Thymus (tissue), 11 donors: ENCODE measurements at regions not wholly inside any gene's neighbourhood (a gene's known extent, or its start where the extent isn't known, plus 50 kb on each side); places are given as distances from the start of the nearest gene placed in this dataset.

Experiments
- DNase-seq, 9 donors: peaks; one replicate each; pipeline ENCODE4 v3.0.0-alpha.2; 2013; ENCODE audit warnings: low spot score in 9 of 9, low read depth in 6 of 9, missing footprints in 1 of 9
- H3K27ac ChIP-seq, 2 donors: one replicate each; pipeline ENCODE4 v1.5.1; 2013; ENCODE audit warnings: control low read depth in 1 of 2, low read depth in 1 of 2, low read length in 1 of 2, mild to moderate bottlenecking in 1 of 2, moderate library complexity in 1 of 2
- H3K27me3 ChIP-seq, 2 donors: one replicate each; pipeline ENCODE4 v1.5.1; 2013; ENCODE audit warnings: low read length in 1 of 2; ENCODE audit not compliant: control insufficient read depth in 2 of 2, insufficient read depth in 1 of 2
- H3K36me3 ChIP-seq, 2 donors: one replicate each; pipeline ENCODE4 v1.5.1; 2013; ENCODE audit warnings: low read length in 1 of 2, mild to moderate bottlenecking in 1 of 2, moderate library complexity in 1 of 2; ENCODE audit not compliant: control insufficient read depth in 2 of 2, insufficient read depth in 2 of 2
- H3K4me1 ChIP-seq, 2 donors: one replicate each; pipeline ENCODE4 v1.5.1; 2013; ENCODE audit warnings: low read length in 2 of 2; ENCODE audit not compliant: control insufficient read depth in 2 of 2, insufficient read depth in 2 of 2
- H3K4me3 ChIP-seq, 2 donors: one replicate each; pipeline ENCODE4 v1.5.1; 2013; ENCODE audit warnings: low read length in 2 of 2, control low read depth in 1 of 2, mild to moderate bottlenecking in 1 of 2
- H3K9me3 ChIP-seq, 2 donors: one replicate each; pipeline ENCODE4 v1.5.1; 2013; ENCODE audit warnings: low read length in 1 of 2, mild to moderate bottlenecking in 1 of 2; ENCODE audit not compliant: control insufficient read depth in 2 of 2, insufficient read depth in 1 of 2
- WGBS: extraction: QIAGEN DNeasy Blood & Tissue Kit; methylation state at CpG from one replicate; pipeline ENCODE4 v1.1.7; 2013; 5-methylcytosine and 5-hydroxymethylcytosine counted together
- donor health status: healthy.

- no peak overlapping the region for H3K4me3 ChIP-seq
- H3K9me3 ChIP-seq, result no peaks in the 10 kb centered on the region
- H3K27ac ChIP-seq, result no peak overlapping the region
- no peak for DNase-seq
- no peaks in the 10 kb centered on the region for H3K27me3 ChIP-seq
- H3K36me3 ChIP-seq, result no peaks in the 10 kb centered on the region
- H3K4me1 ChIP-seq, result no peaks in the 10 kb centered on the region
These were observed 116.4 kb downstream of the KCNA4 start for GRCh38 chr11:29900382-29900781.

- no peak overlapping the region for H3K27ac ChIP-seq
These were observed 137.3 kb downstream of the KCNA4 start for GRCh38 chr11:29879560-29879959.

GRCh38 chr11:29876192-29876591, 140.6 kb downstream of the KCNA4 start:
- no peaks in the 10 kb centered on the region for H3K27me3 ChIP-seq
- no peak for DNase-seq
- H3K9me3 ChIP-seq, result peaks cover 0 to 2% of the 10 kb centered on the region in 2 donors
- no peaks in the 10 kb centered on the region for H3K36me3 ChIP-seq
- H3K4me3 ChIP-seq, result no peak overlapping the region
- WGBS, result 92% methylated on average over 1 of the region's 1 CpG
- no peak overlapping the region for H3K27ac ChIP-seq
- no peaks in the 10 kb centered on the region for H3K4me1 ChIP-seq

More at GRCh38 chr11:29879560-29879959, 137.3 kb downstream of the KCNA4 start:
- Histone ChIP-seq H3K27me3 (no peaks in the 10 kb centered on the region), H3K9me3 (peaks cover 0 to 2% of the 10 kb centered on the region in 2 donors), H3K36me3 (no peaks in the 10 kb centered on the region), H3K4me3 (no peak overlapping the region), H3K4me1 (no peaks in the 10 kb centered on the region)
- WGBS, result 74% methylated on average over 6 of the region's 6 CpGs
- no peak for DNase-seq

GRCh38 chr11:29847219-29847618, 169.6 kb downstream of the KCNA4 start:
- WGBS, result 95% methylated on average over 1 of the region's 1 CpG
- H3K4me1 ChIP-seq, result no peaks in the 10 kb centered on the region
- H3K9me3 ChIP-seq, result no peaks in the 10 kb centered on the region
- H3K36me3 ChIP-seq, result no peaks in the 10 kb centered on the region
- H3K27me3 ChIP-seq, result no peaks in the 10 kb centered on the region
- no peak for DNase-seq
- H3K27ac ChIP-seq, result no peak overlapping the region
- H3K4me3 ChIP-seq, result no peak overlapping the region

- no peaks in the 10 kb centered on the region for H3K4me1 ChIP-seq
- H3K27me3 ChIP-seq, result no peaks in the 10 kb centered on the region
- DNase-seq, result no peak
- H3K9me3 ChIP-seq, result no peaks in the 10 kb centered on the region
- 75% methylated on average over 3 of the region's 3 CpGs for WGBS
- no peak overlapping the region for H3K4me3 ChIP-seq
- H3K27ac ChIP-seq, result no peak overlapping the region
- no peaks in the 10 kb centered on the region for H3K36me3 ChIP-seq
These were observed 172.0 kb downstream of the KCNA4 start for GRCh38 chr11:29844701-29845379.

- WGBS, result 88% methylated on average over 3 of the region's 3 CpGs
- Histone ChIP-seq H3K4me1 (no peaks in the 10 kb centered on the region), H3K27ac (no peak overlapping the region), H3K36me3 (no peaks in the 10 kb centered on the region), H3K27me3 (no peaks in the 10 kb centered on the region), H3K9me3 (no peaks in the 10 kb centered on the region), H3K4me3 (no peak overlapping the region)
- no peak for DNase-seq
These were observed 172.8 kb downstream of the KCNA4 start for GRCh38 chr11:29844031-29844430.

GRCh38 chr11:29842061-29842460, 174.8 kb downstream of the KCNA4 start:
- Histone ChIP-seq H3K27me3 (no peaks in the 10 kb centered on the region), H3K36me3 (no peaks in the 10 kb centered on the region), H3K4me3 (no peak overlapping the region), H3K9me3 (no peaks in the 10 kb centered on the region), H3K4me1 (no peaks in the 10 kb centered on the region), H3K27ac (no peak overlapping the region)
- 85% methylated on average over 3 of the region's 3 CpGs for WGBS
- DNase-seq, result no peak

GRCh38 chr11:29826878-29827277, 190.0 kb downstream of the KCNA4 start:
- H3K9me3 ChIP-seq, result peaks cover 0 to 3% of the 10 kb centered on the region in 2 donors
- H3K27ac ChIP-seq, result no peak overlapping the region
- H3K4me3 ChIP-seq, result no peak overlapping the region
- no peak for DNase-seq
- no peaks in the 10 kb centered on the region for H3K4me1 ChIP-seq
- no peaks in the 10 kb centered on the region for H3K27me3 ChIP-seq
- H3K36me3 ChIP-seq, result no peaks in the 10 kb centered on the region
- 93% methylated on average over 2 of the region's 2 CpGs for WGBS

- DNase-seq, result no peak
- 82% methylated on average over 2 of the region's 2 CpGs for WGBS
- no peaks in the 10 kb centered on the region for H3K27me3 ChIP-seq
- H3K4me3 ChIP-seq, result no peak overlapping the region
- no peaks in the 10 kb centered on the region for H3K4me1 ChIP-seq
- peaks cover 0 to 13% of the 10 kb centered on the region in 2 donors for H3K9me3 ChIP-seq
- no peaks in the 10 kb centered on the region for H3K36me3 ChIP-seq
- H3K27ac ChIP-seq, result no peak overlapping the region
These were observed 200.5 kb downstream of the KCNA4 start for GRCh38 chr11:29816359-29816758.
